H1 (cell line): ENCODE measurements at regions not wholly inside any gene's neighbourhood (a gene's known extent, or its start where the extent isn't known, plus 50 kb on each side); places are given as distances from the start of the nearest gene placed in this dataset.

ENCODE experiments used
- CTCF ChIA-PET: fragments of 300-600 bp; sonication (Branson Sonifier 250); formaldehyde crosslinking; loops from one replicate; lab custom pipeline; 2021; ENCODE audit not compliant: partially characterized antibody; lab: Charles Lee
- POLR2A ChIA-PET: fragments of 300-600 bp; sonication (Branson Sonifier 250); formaldehyde crosslinking; loops from one replicate; lab custom pipeline; 2021; ENCODE audit warnings: inconsistent platforms; ENCODE audit not compliant: partially characterized antibody; lab: Charles Lee
- DNase-seq, 2 experiments: peaks; one replicate each; pipeline versions ENCODE4 v3.0.0 to v3.0.0-alpha.2; 2010 to 2022; ENCODE audit warnings: low spot score in 2 of 2, low read depth in 1 of 2, mixed read lengths in 1 of 2
- FAIRE-seq: peaks from 2 replicates; lab custom pipeline; 2011; peaks lifted over from hg19 to GRCh38; lab: Jason Lieb, UNC
- H2AFZ ChIP-seq: 2 replicates; pipeline ENCODE4 v1.8.1; 2012; ENCODE audit warnings: low read length, inconsistent platforms
- H2AK5ac ChIP-seq: 2 replicates; pipeline ENCODE4 v1.6.1; 2013; ENCODE audit warnings: low read depth, low read length
- H2BK120ac ChIP-seq: replicated peaks from 2 replicates; pipeline ENCODE3; 2013; ENCODE audit warnings: low read depth, low read length, inconsistent platforms
- H2BK12ac ChIP-seq: 2 replicates; pipeline ENCODE4 v1.6.1; 2013; ENCODE audit warnings: low read depth, low read length
- H2BK15ac ChIP-seq: 2 replicates; pipeline ENCODE4 v1.6.1; 2013; ENCODE audit warnings: low read length
- H2BK20ac ChIP-seq: 2 replicates; pipeline ENCODE4 v1.6.1; 2013; ENCODE audit warnings: low read length
- H2BK5ac ChIP-seq: 2 replicates; pipeline ENCODE4 v1.6.1; 2013; ENCODE audit warnings: low read depth, low read length
- H3K14ac ChIP-seq: 2 replicates; pipeline ENCODE4 v1.6.1; 2013; ENCODE audit warnings: inconsistent platforms; ENCODE audit not compliant: insufficient read length
- H3K18ac ChIP-seq: 2 replicates; pipeline ENCODE4 v1.6.1; 2013; ENCODE audit warnings: low read length; ENCODE audit errors: extremely low read depth
- H3K23ac ChIP-seq: 2 replicates; pipeline ENCODE4 v1.6.1; 2013; ENCODE audit warnings: inconsistent platforms; ENCODE audit not compliant: insufficient read length
- H3K23me2 ChIP-seq: 2 replicates; pipeline ENCODE4 v1.6.1; 2013; ENCODE audit warnings: low read depth, low read length
- H3K27ac ChIP-seq: 2 replicates; pipeline ENCODE4 v1.6.1; 2011; ENCODE audit warnings: low read depth, low read length, inconsistent platforms
- H3K27me3 ChIP-seq, 4 experiments: replicated peaks in 1 of 4; 1 replicate in 1 of 4; 2 replicates in 3 of 4; pipeline versions ENCODE4 v1.6.1 to v1.8.1; 2011 to 2013; ENCODE audit warnings: low read length in 3 of 4, mild to moderate bottlenecking in 3 of 4, inconsistent platforms in 2 of 4, mixed read lengths in 2 of 4, moderate library complexity in 1 of 4; ENCODE audit not compliant: control insufficient read depth in 3 of 4, insufficient read depth in 3 of 4; ENCODE audit errors: extremely low read depth in 1 of 4
- H3K36me3 ChIP-seq, 4 experiments: 2 replicates each; pipeline versions ENCODE4 v1.6.1 to v1.8.1; 2011 to 2013; ENCODE audit warnings: mild to moderate bottlenecking in 4 of 4, low read length in 3 of 4, moderate library complexity in 2 of 4, control low read depth in 1 of 4, inconsistent platforms in 1 of 4; ENCODE audit not compliant: insufficient read depth in 4 of 4, control insufficient read depth in 2 of 4
- H3K4ac ChIP-seq: replicated peaks from 2 replicates; pipeline ENCODE3; 2013; ENCODE audit warnings: low read length, low read depth, mixed read lengths, inconsistent platforms; ENCODE audit not compliant: insufficient read length
- H3K4me1 ChIP-seq, 4 experiments: replicated peaks in 1 of 4; 1 replicate in 1 of 4; 2 replicates in 3 of 4; pipeline versions ENCODE4 v1.6.1 to v1.8.1; 2011 to 2013; ENCODE audit warnings: low read length in 3 of 4, inconsistent platforms in 2 of 4, mixed read lengths in 1 of 4; ENCODE audit not compliant: insufficient read depth in 4 of 4, control insufficient read depth in 3 of 4
- H3K4me2 ChIP-seq, 2 experiments: 2 replicates each; pipeline versions ENCODE4 v1.6.1 to v1.8.1; 2011 to 2013; ENCODE audit warnings: low read depth in 2 of 2, low read length in 2 of 2, control low read depth in 1 of 2, inconsistent platforms in 1 of 2, mild to moderate bottlenecking in 1 of 2; ENCODE audit not compliant: insufficient read depth in 1 of 2
- H3K4me3 ChIP-seq, 4 experiments: fragments of 200-600, 300-600 bp in 1 of 4; sonication (generic), shearing (Covaris generic), sonication (Bioruptor Twin) in 1 of 4; 2 replicates each; pipeline versions ENCODE4 v1.5.1 to v1.8.1; 2011 to 2016; ENCODE audit warnings: low read length in 4 of 4, low read depth in 3 of 4, control low read depth in 2 of 4, inconsistent platforms in 2 of 4, mild to moderate bottlenecking in 2 of 4, mixed read lengths in 1 of 4, moderate library complexity in 1 of 4; ENCODE audit not compliant: insufficient read depth in 2 of 4; ENCODE audit errors: extremely low read depth in 1 of 4
- H3K56ac ChIP-seq: replicated peaks from 2 replicates; pipeline ENCODE3; 2013; ENCODE audit warnings: low read depth, mild to moderate bottlenecking, mixed read lengths, low read length, inconsistent platforms; ENCODE audit not compliant: insufficient read length
- H3K79me1 ChIP-seq: 2 replicates; pipeline ENCODE4 v1.6.1; 2013; ENCODE audit warnings: low read depth, low read length, control low read depth
- H3K79me2 ChIP-seq, 2 experiments: 2 replicates each; pipeline versions ENCODE4 v1.6.1 to v1.8.1; 2012 to 2013; ENCODE audit warnings: low read length in 2 of 2, mild to moderate bottlenecking in 2 of 2, inconsistent platforms in 1 of 2; ENCODE audit not compliant: insufficient read depth in 2 of 2, control insufficient read depth in 1 of 2
- H3K9ac ChIP-seq, 4 experiments: replicated peaks in 1 of 4; 1 replicate in 1 of 4; 2 replicates in 3 of 4; pipeline versions ENCODE4 v1.6.1 to v1.8.1; 2011 to 2013; ENCODE audit warnings: low read depth in 3 of 4, low read length in 3 of 4, control low read depth in 2 of 4, mild to moderate bottlenecking in 2 of 4, moderate library complexity in 2 of 4, inconsistent platforms in 1 of 4; ENCODE audit errors: extremely low read depth in 1 of 4
- H3K9me3 ChIP-seq, 2 experiments: 2 replicates each; pipeline versions ENCODE4 v1.6.1 to v1.8.1; 2012 to 2013; ENCODE audit warnings: mild to moderate bottlenecking in 2 of 2, moderate library complexity in 2 of 2, control low read depth in 1 of 2, inconsistent platforms in 1 of 2, low read depth in 1 of 2, low read length in 1 of 2, mixed read lengths in 1 of 2; ENCODE audit not compliant: insufficient read depth in 2 of 2
- H4K20me1 ChIP-seq, 2 experiments: replicated peaks in 1 of 2; 2 replicates each; pipeline versions ENCODE3 to v1.8.1; 2011 to 2013; ENCODE audit warnings: inconsistent platforms in 2 of 2, low read length in 2 of 2, mild to moderate bottlenecking in 1 of 2; ENCODE audit not compliant: insufficient read depth in 2 of 2, control insufficient read depth in 1 of 2
- H4K5ac ChIP-seq: 2 replicates; pipeline ENCODE4 v1.6.1; 2013; ENCODE audit warnings: low read length, low read depth, mixed read lengths, inconsistent platforms; ENCODE audit not compliant: insufficient read length
- H4K8ac ChIP-seq: 2 replicates; pipeline ENCODE4 v1.8.0; 2013; ENCODE audit warnings: mild to moderate bottlenecking, moderate library complexity, low read length, inconsistent platforms; ENCODE audit not compliant: insufficient read depth; ENCODE audit errors: extremely low read depth
- H4K91ac ChIP-seq: replicated peaks from 2 replicates; pipeline ENCODE3; 2013; ENCODE audit warnings: low read length, mixed read lengths, inconsistent platforms; ENCODE audit not compliant: insufficient read length
- BACH1 ChIP-seq: IDR thresholded peaks from 2 replicates; pipeline ENCODE4 v1.6.1; 2012; ENCODE audit warnings: low read length, improper control_type of control experiment
- CHD2 ChIP-seq: IDR thresholded peaks from 2 replicates; pipeline ENCODE4 v1.6.1; 2012; ENCODE audit warnings: low read length, improper control_type of control experiment
- POU5F1 ChIP-seq: IDR thresholded peaks from 2 replicates; pipeline ENCODE4 v1.6.1; 2011; ENCODE audit warnings: low read depth, mild to moderate bottlenecking, low read length, moderate library complexity
- RNF2 ChIP-seq: fragments of 200-900, 300-1000 bp; sonication (generic); IDR thresholded peaks from 2 replicates; pipeline ENCODE4 v1.7.1; 2016; ENCODE audit warnings: borderline replicate concordance, low read depth, mild to moderate bottlenecking, antibody characterized with exemption, low read length; ENCODE audit not compliant: poor library complexity, severe bottlenecking; ENCODE audit errors: missing control alignments
- RXRA ChIP-seq: IDR thresholded peaks from 2 replicates; pipeline ENCODE4 v1.6.1; 2011; ENCODE audit warnings: low read depth, mild to moderate bottlenecking, low read length, moderate library complexity; ENCODE audit not compliant: insufficient read depth
- SP4 ChIP-seq: IDR thresholded peaks from 2 replicates; pipeline ENCODE4 v1.6.1; 2012; ENCODE audit warnings: low read length, inconsistent platforms
- WGBS, 2 experiments: shearing (Covaris generic) in 1 of 2; methylation state at CpG; one replicate each; pipeline versions ENCODE4 v1.1.6 to v1.1.7; 2013 to 2015; ENCODE audit warnings: low lambda C conversion rate in 2 of 2, mixed read lengths in 2 of 2, inconsistent platforms in 1 of 2, low coverage in 1 of 2, missing lambda C conversion rate in 1 of 2; ENCODE audit not compliant: insufficient replicate concordance in 2 of 2, insufficient coverage in 1 of 2, insufficient read length in 1 of 2; ENCODE audit errors: extremely low coverage in 1 of 2, missing lambda C conversion rate in 1 of 2; 5-methylcytosine and 5-hydroxymethylcytosine counted together

GRCh38 chr14:95402176-95402575 lies 82.5 kb upstream of the CLMN start:
- Histone ChIP-seq H4K91ac (no peak overlapping the region), H2AK5ac (no peak overlapping the region), H2BK120ac (no peak overlapping the region), H3K56ac (no peak overlapping the region), H3K23me2 (peaks cover 5% of the 10 kb centered on the region), H4K20me1 (peaks cover 0 to 5% of the 10 kb centered on the region in 2 experiments), H3K18ac (no peak overlapping the region), H3K14ac (no peak overlapping the region), H2AFZ (no peak overlapping the region), H2BK12ac (no peak overlapping the region), H3K36me3 (no peaks in the 10 kb centered on the region), H2BK15ac (no peak overlapping the region), H3K4me2 (no peak overlapping the region), H2BK20ac (no peak overlapping the region), H3K79me2 (no peaks in the 10 kb centered on the region), H3K4me1 (no peaks in the 10 kb centered on the region; a peak in 1 of 7 replicates), H2BK5ac (no peak overlapping the region), H3K23ac (no peak overlapping the region), H4K5ac (no peak overlapping the region), H3K27ac (no peak overlapping the region), H3K27me3 (no peaks in the 10 kb centered on the region), H3K9me3 (no peaks in the 10 kb centered on the region), H3K4ac (no peak overlapping the region), H4K8ac (no peak overlapping the region), H3K79me1 (no peaks in the 10 kb centered on the region), H3K9ac (no peak overlapping the region), H3K4me3 (no peak overlapping the region)
- no peak for FAIRE-seq
- ChIA-PET POLR2A (interaction anchor here (1.3 kb wide), 1 partner anchor 14 kb away, joined by 4 read pairs; no protein-coding TSS in a partner anchor), CTCF (interaction anchor here (0.6 to 1.8 kb wide), 6 partner anchors 10 to 450 kb away, joined by 3 to 9 read pairs (median 5); no protein-coding TSS in a partner anchor)
- WGBS, 2 experiments = 92% methylated on average over 2 of the region's 2 CpGs; no CpG with 5 or more reads in 1 of the 2 experiments
- no peak for DNase-seq
- TF ChIP-seq SP4 (no peak), RNF2 (no peak), POU5F1 (no peak), CHD2 (no peak), BACH1 (no peak), RXRA (no peak)
